Lower leg skin (tissue), 3 donors: ENCODE measurements at regions not wholly inside any gene's neighbourhood (a gene's known extent, or its start where the extent isn't known, plus 50 kb on each side); places are given as distances from the start of the nearest gene placed in this dataset.

Source experiments
- POLR2A ChIP-seq, 2 donors: fragments of 450-650 bp; IDR thresholded peaks; one replicate each; pipeline ENCODE4 v1.6.1; 2016 to 2017; ENCODE audit warnings: antibody characterized with exemption in 2 of 2, mild to moderate bottlenecking in 1 of 2, moderate library complexity in 1 of 2
- TF ChIP-seq, protein P1 (sequence below), 3 donors: fragments of 450-650 bp; IDR thresholded peaks; one replicate each; pipeline ENCODE4 v1.5.1; 2016; ENCODE audit warnings: antibody characterized with exemption in 3 of 3, mild to moderate bottlenecking in 3 of 3, moderate library complexity in 2 of 3

GRCh38 chr7:116426428-116427156 lies 72.9 kb upstream of the CAV2 start:
- TF ChIP-seq, protein P1, sequence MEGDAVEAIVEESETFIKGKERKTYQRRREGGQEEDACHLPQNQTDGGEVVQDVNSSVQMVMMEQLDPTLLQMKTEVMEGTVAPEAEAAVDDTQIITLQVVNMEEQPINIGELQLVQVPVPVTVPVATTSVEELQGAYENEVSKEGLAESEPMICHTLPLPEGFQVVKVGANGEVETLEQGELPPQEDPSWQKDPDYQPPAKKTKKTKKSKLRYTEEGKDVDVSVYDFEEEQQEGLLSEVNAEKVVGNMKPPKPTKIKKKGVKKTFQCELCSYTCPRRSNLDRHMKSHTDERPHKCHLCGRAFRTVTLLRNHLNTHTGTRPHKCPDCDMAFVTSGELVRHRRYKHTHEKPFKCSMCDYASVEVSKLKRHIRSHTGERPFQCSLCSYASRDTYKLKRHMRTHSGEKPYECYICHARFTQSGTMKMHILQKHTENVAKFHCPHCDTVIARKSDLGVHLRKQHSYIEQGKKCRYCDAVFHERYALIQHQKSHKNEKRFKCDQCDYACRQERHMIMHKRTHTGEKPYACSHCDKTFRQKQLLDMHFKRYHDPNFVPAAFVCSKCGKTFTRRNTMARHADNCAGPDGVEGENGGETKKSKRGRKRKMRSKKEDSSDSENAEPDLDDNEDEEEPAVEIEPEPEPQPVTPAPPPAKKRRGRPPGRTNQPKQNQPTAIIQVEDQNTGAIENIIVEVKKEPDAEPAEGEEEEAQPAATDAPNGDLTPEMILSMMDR (IDR thresholded peaks at IDR 0.05), result no peak
- TF ChIP-seq POLR2A (IDR thresholded peaks at IDR 0.05), result no peak
